CD4-positive, alpha-beta memory T cell (primary cell): ENCODE measurements at regions not wholly inside any gene's neighbourhood (a gene's known extent, or its start where the extent isn't known, plus 50 kb on each side); places are given as distances from the start of the nearest gene placed in this dataset.
A peak's percentile ranks its signal among the peaks of the same experiment; 100 is the strongest.

Experiments used
- CTCF ChIA-PET: fragments of 350-600 bp; sonication (Branson Sonifier 250); formaldehyde crosslinking; loops from one replicate; lab custom pipeline; 2021; ENCODE audit warnings: inconsistent platforms; ENCODE audit not compliant: partially characterized antibody; lab: Charles Lee
- POLR2A ChIA-PET: fragments of 350-600 bp; sonication (Branson Sonifier 250); formaldehyde crosslinking; loops from one replicate; lab custom pipeline; 2021; ENCODE audit not compliant: partially characterized antibody; lab: Charles Lee
- DNase-seq, 5 donors: peaks; one replicate each; pipeline versions ENCODE4 v3.0.0 to v3.0.0-alpha.2; 2020 to 2022; ENCODE audit warnings: mixed read lengths in 1 of 5
- H3K27ac ChIP-seq: one replicate; pipeline ENCODE4 v1.7.0; 2013; ENCODE audit warnings: low read depth, low read length
- H3K27me3 ChIP-seq: 2 replicates; pipeline ENCODE4 v1.7.0; 2013; ENCODE audit warnings: mild to moderate bottlenecking, low read length, moderate library complexity; ENCODE audit not compliant: insufficient read depth
- H3K36me3 ChIP-seq: 2 replicates; pipeline ENCODE4 v1.7.0; 2013; ENCODE audit warnings: mild to moderate bottlenecking, low read length, moderate library complexity; ENCODE audit not compliant: insufficient read depth
- H3K4me1 ChIP-seq: 2 replicates; pipeline ENCODE4 v1.7.0; 2013; ENCODE audit warnings: mild to moderate bottlenecking, low read length, moderate library complexity; ENCODE audit not compliant: insufficient read depth
- H3K4me3 ChIP-seq, 2 donors: one replicate each; pipeline ENCODE4 v1.7.0; 2013; ENCODE audit warnings: low read length in 2 of 2, mild to moderate bottlenecking in 1 of 2
- H3K9me3 ChIP-seq, 2 donors: one replicate each; pipeline ENCODE4 v1.7.0; 2013; ENCODE audit warnings: low read length in 2 of 2, control low read depth in 1 of 2; ENCODE audit not compliant: control insufficient read depth in 1 of 2
- H3K27ac Mint-ChIP-seq, 7 donors: one replicate each; pipeline ENCODE4 v1.8.0; 2020 to 2021; ENCODE audit warnings: mixed read lengths in 7 of 7, mild to moderate bottlenecking in 6 of 7, inconsistent platforms in 3 of 7, moderate library complexity in 3 of 7
- H3K27me3 Mint-ChIP-seq, 2 donors: one replicate each; pipeline ENCODE4 v1.8.0; 2020 to 2021; ENCODE audit warnings: mixed read lengths in 2 of 2
- H3K36me3 Mint-ChIP-seq, 2 donors: one replicate each; pipeline ENCODE4 v1.8.0; 2020 to 2021; ENCODE audit warnings: mixed read lengths in 2 of 2, inconsistent platforms in 1 of 2, mild to moderate bottlenecking in 1 of 2
- H3K4me1 Mint-ChIP-seq, 4 donors: one replicate each; pipeline ENCODE4 v1.8.0; 2020 to 2021; ENCODE audit warnings: mixed read lengths in 4 of 4, mild to moderate bottlenecking in 1 of 4
- H3K4me3 Mint-ChIP-seq, 8 donors: one replicate each; pipeline ENCODE4 v1.8.0; 2020 to 2021; ENCODE audit warnings: mixed read lengths in 8 of 8, mild to moderate bottlenecking in 7 of 8, moderate library complexity in 6 of 8, inconsistent platforms in 3 of 8
- H3K9me3 Mint-ChIP-seq, 8 donors: one replicate each; pipeline ENCODE4 v1.8.0; 2020 to 2021; ENCODE audit warnings: mixed read lengths in 8 of 8, mild to moderate bottlenecking in 5 of 8, inconsistent platforms in 3 of 8, moderate library complexity in 1 of 8
- intact Hi-C: fragments of 100-400 bp; cut with micrococcal nuclease; formaldehyde crosslinking; loops from one replicate; pipeline ENCODE4 v1.15.1; 2023

GRCh38 chr10:100655760-100656421 is 89.5 kb upstream of the PAX2 start:
- peak overlapping the region in 1 of 7 donors; percentile 55 for H3K27ac Mint-ChIP-seq

GRCh38 chr10:100656454-100656853 is 88.9 kb upstream of the PAX2 start:
- Histone ChIP-seq H3K9me3 (no peaks in the 10 kb centered on the region), H3K4me1 (peaks cover 26% of the 10 kb centered on the region), H3K4me3 (no peak overlapping the region), H3K36me3 (no peaks in the 10 kb centered on the region), H3K27ac (no peak overlapping the region), H3K27me3 (peaks cover 48% of the 10 kb centered on the region)
- Mint-ChIP-seq H3K9me3 (peaks cover 0 to 6% (median 0%) of the 10 kb centered on the region in 8 donors), H3K27ac (no peak overlapping the region), H3K27me3 (peaks cover 63 to 66% of the 10 kb centered on the region in 2 donors), H3K4me3 (no peak overlapping the region), H3K36me3 (peaks cover 0 to 5% of the 10 kb centered on the region in 2 donors), H3K4me1 (peaks cover 17 to 33% (median 19%) of the 10 kb centered on the region in 4 donors)
- POLR2A ChIA-PET = no interaction called here
- intact Hi-C loops = no loop called here
- DNase-seq = no peak
- CTCF ChIA-PET = no interaction called here

More at GRCh38 chr10:100655760-100656421, 89.5 kb upstream of the PAX2 start:
- peaks cover 0 to 6% (median 0%) of the 10 kb centered on the region in 8 donors for H3K9me3 Mint-ChIP-seq
- H3K4me3 Mint-ChIP-seq = peak overlapping the region; percentile 66 to 91 (median 84)
- H3K4me1 Mint-ChIP-seq = peaks cover 17 to 33% (median 19%) of the 10 kb centered on the region in 4 donors
- H3K36me3 ChIP-seq = no peaks in the 10 kb centered on the region
- no peak overlapping the region for H3K4me3 ChIP-seq
- ChIA-PET POLR2A (no interaction called here), CTCF (no interaction called here)
- H3K4me1 ChIP-seq = peaks cover 26% of the 10 kb centered on the region
- peaks cover 0 to 5% of the 10 kb centered on the region in 2 donors for H3K36me3 Mint-ChIP-seq
- intact Hi-C loops = no loop called here
- H3K9me3 ChIP-seq = no peaks in the 10 kb centered on the region
- DNase-seq = no peak
- peaks cover 48% of the 10 kb centered on the region for H3K27me3 ChIP-seq
- H3K27ac ChIP-seq = no peak overlapping the region
- peaks cover 60 to 63% of the 10 kb centered on the region in 2 donors for H3K27me3 Mint-ChIP-seq

- CTCF ChIA-PET = no interaction called here
- H3K36me3 Mint-ChIP-seq = no peaks in the 10 kb centered on the region
- Histone ChIP-seq H3K4me3 (no peak overlapping the region), H3K27me3 (peaks cover 40% of the 10 kb centered on the region), H3K9me3 (no peaks in the 10 kb centered on the region), H3K4me1 (peaks cover 26% of the 10 kb centered on the region), H3K36me3 (no peaks in the 10 kb centered on the region), H3K27ac (no peak overlapping the region)
- H3K27me3 Mint-ChIP-seq = peaks cover 64 to 66% of the 10 kb centered on the region in 2 donors
- H3K4me3 Mint-ChIP-seq = no peak overlapping the region
- H3K4me1 Mint-ChIP-seq = peaks cover 17 to 26% (median 19%) of the 10 kb centered on the region in 4 donors
- intact Hi-C loops = no loop called here
- POLR2A ChIA-PET = no interaction called here
- H3K9me3 Mint-ChIP-seq = peaks cover 0 to 4% (median 0%) of the 10 kb centered on the region in 8 donors
- no peak overlapping the region for H3K27ac Mint-ChIP-seq
- DNase-seq = peak in 1 of 5 donors; percentile 42
Measured at GRCh38 chr10:100658269-100658668, 87.1 kb upstream of the PAX2 start.

- no peaks in the 10 kb centered on the region for H3K36me3 ChIP-seq
- CTCF ChIA-PET = no interaction called here
- peaks cover 0 to 4% (median 0%) of the 10 kb centered on the region in 8 donors for H3K9me3 Mint-ChIP-seq
- H3K36me3 Mint-ChIP-seq = no peaks in the 10 kb centered on the region
- H3K4me3 ChIP-seq = no peak overlapping the region
- H3K4me1 ChIP-seq = peaks cover 15% of the 10 kb centered on the region
- DNase-seq = no peak
- no peak overlapping the region for H3K27ac Mint-ChIP-seq
- peaks cover 12 to 21% (median 14%) of the 10 kb centered on the region in 4 donors for H3K4me1 Mint-ChIP-seq
- H3K27me3 Mint-ChIP-seq = peaks cover 65 to 66% of the 10 kb centered on the region in 2 donors
- H3K27ac ChIP-seq = no peak overlapping the region
- POLR2A ChIA-PET = no interaction called here
- intact Hi-C loops = no loop called here
- no peaks in the 10 kb centered on the region for H3K9me3 ChIP-seq
- H3K27me3 ChIP-seq = peaks cover 37% of the 10 kb centered on the region
- peak overlapping the region in 1 of 8 donors; percentile 26 for H3K4me3 Mint-ChIP-seq
Measured at GRCh38 chr10:100659361-100660098, 85.9 kb upstream of the PAX2 start.

- Mint-ChIP-seq H3K9me3 (peaks cover 0 to 4% (median 0%) of the 10 kb centered on the region in 8 donors), H3K27me3 (peaks cover 62 to 64% of the 10 kb centered on the region in 2 donors), H3K36me3 (no peaks in the 10 kb centered on the region), H3K4me3 (no peak overlapping the region), H3K27ac (no peak overlapping the region), H3K4me1 (peaks cover 6 to 13% (median 8%) of the 10 kb centered on the region in 4 donors)
- Histone ChIP-seq H3K27me3 (peaks cover 36% of the 10 kb centered on the region), H3K4me1 (peaks cover 8% of the 10 kb centered on the region), H3K4me3 (no peak overlapping the region), H3K36me3 (no peaks in the 10 kb centered on the region), H3K9me3 (no peaks in the 10 kb centered on the region), H3K27ac (no peak overlapping the region)
- DNase-seq = no peak
- intact Hi-C loops = no loop called here
- ChIA-PET CTCF (no interaction called here), POLR2A (no interaction called here)
Measured at GRCh38 chr10:100660365-100660764, 85.0 kb upstream of the PAX2 start.

GRCh38 chr10:100660945-100661344 is 84.4 kb upstream of the PAX2 start:
- CTCF ChIA-PET = no interaction called here

GRCh38 chr10:100661520-100661919 is 83.9 kb upstream of the PAX2 start:
- no peaks in the 10 kb centered on the region for H3K9me3 ChIP-seq
- POLR2A ChIA-PET = no interaction called here
- no peak overlapping the region for H3K27ac Mint-ChIP-seq
- no peak overlapping the region for H3K4me3 ChIP-seq
- H3K4me1 Mint-ChIP-seq = peaks cover 0 to 6% (median 2%) of the 10 kb centered on the region in 4 donors
- DNase-seq = no peak
- peaks cover 29% of the 10 kb centered on the region for H3K27me3 ChIP-seq
- H3K9me3 Mint-ChIP-seq = peaks cover 0 to 4% (median 0%) of the 10 kb centered on the region in 8 donors
- no peak overlapping the region for H3K4me3 Mint-ChIP-seq
- H3K4me1 ChIP-seq = no peaks in the 10 kb centered on the region
- no peak overlapping the region for H3K27ac ChIP-seq
- no peaks in the 10 kb centered on the region for H3K36me3 Mint-ChIP-seq
- CTCF ChIA-PET = no interaction called here
- no peaks in the 10 kb centered on the region for H3K36me3 ChIP-seq
- intact Hi-C loops = no loop called here
- H3K27me3 Mint-ChIP-seq = peaks cover 55 to 58% of the 10 kb centered on the region in 2 donors

More at GRCh38 chr10:100660945-100661344, 84.4 kb upstream of the PAX2 start:
- peaks cover 2% of the 10 kb centered on the region for H3K4me1 ChIP-seq
- H3K9me3 ChIP-seq = no peaks in the 10 kb centered on the region
- Mint-ChIP-seq H3K4me3 (no peak overlapping the region), H3K4me1 (peaks cover under 1 to 7% (median 3%) of the 10 kb centered on the region in 4 donors), H3K36me3 (no peaks in the 10 kb centered on the region), H3K27ac (no peak overlapping the region), H3K9me3 (peaks cover 0 to 4% (median 0%) of the 10 kb centered on the region in 8 donors), H3K27me3 (peaks cover 56 to 59% of the 10 kb centered on the region in 2 donors)
- intact Hi-C loops = no loop called here
- POLR2A ChIA-PET = no interaction called here
- no peak overlapping the region for H3K4me3 ChIP-seq
- no peaks in the 10 kb centered on the region for H3K36me3 ChIP-seq
- DNase-seq = no peak
- no peak overlapping the region for H3K27ac ChIP-seq
- peaks cover 31% of the 10 kb centered on the region for H3K27me3 ChIP-seq
